COLO668 (cell line): ENCODE measurements at regions not wholly inside any gene's neighbourhood (a gene's known extent, or its start where the extent isn't known, plus 50 kb on each side); places are given as distances from the start of the nearest gene placed in this dataset.

Experiments used
- DNase-seq: peaks from one replicate; lab custom pipeline; 2025; ENCODE audit not compliant: unreplicated experiment; lab: John Stamatoyannopoulos, UW

DNA sequence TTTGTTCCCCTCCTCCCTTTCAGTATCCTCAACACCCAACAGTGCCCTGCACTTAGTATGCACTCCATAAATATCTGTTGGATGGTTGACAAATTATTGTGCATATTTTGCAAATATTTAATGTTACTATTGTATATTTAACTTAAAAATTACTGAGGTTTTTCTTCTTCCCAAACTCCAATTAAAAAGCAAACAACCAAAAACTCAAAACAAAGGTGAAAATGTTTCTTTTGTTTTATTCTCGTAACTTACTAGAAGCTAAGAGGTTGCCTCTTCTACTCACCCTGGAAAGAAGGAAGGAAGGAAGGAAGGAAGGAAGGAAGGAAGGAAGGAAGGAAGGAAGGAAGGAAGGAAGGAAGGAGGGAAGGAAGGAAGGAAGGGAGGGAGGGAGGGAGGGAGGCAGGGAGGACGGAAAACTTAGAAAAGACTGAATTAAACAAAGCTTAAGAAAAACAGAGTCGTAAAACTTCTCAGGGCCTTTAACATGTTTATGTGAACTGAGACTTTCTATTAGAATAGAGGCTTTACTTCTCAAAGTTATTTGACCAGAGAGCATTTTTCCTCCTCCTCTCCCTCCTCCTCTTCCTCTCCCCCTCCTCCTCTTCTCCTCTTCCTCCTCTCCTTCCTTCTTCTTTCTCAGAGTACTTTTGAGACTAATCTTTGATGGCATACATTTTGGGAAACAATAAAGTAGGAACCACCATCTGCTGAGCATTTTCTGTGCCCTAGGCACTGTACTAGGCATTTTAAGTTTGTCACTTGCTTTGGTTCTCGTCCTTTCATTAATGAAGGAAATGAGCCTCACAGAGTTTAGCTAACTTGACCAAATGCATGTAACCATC is 396.6 kb upstream of the WWC1 start:
- DNase-seq: no peak

GRCh38 chr5:167895899-167896659 is 395.4 kb upstream of the WWC1 start:
- DNase-seq: no peak

DNA sequence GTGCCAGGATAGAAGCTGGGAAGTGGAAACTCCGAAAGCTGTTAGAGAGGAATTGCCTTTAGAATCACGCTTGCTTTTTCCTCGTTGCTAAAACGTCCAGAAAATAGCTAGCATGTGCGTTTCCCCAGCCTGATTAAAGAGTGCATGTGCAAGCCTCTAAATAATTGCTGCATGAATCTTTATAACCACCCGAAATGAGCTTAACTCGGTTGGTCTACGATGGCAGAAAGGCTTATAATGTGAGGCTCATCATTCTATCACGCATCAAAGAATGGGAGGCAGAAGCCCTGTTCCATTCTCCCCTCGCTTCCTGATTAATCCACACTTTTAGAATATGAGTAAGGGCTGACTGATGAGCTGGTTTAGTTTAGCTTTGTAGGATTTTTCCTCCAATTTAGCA is 394.6 kb upstream of the WWC1 start:
- no peak for DNase-seq

DNA sequence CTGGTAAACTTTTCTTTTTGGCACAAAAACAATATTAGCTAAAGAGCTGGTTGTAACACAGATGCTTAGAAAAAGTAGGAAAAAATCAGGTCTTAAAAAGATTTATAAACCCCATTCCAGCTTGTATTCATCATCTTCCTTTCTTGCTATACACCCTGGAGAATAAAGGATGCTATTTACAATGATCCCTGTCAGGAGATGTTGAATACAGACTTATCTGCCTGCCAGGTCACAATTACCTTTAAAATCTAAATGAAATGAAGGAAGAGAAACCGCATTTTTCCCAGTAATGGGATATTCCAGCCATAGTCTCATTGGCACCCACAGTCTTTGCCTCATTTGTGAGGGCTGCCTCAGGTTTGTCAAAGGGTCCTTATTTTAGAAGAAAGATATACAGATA is 394.1 kb upstream of the WWC1 start:
- DNase-seq: no peak

DNA sequence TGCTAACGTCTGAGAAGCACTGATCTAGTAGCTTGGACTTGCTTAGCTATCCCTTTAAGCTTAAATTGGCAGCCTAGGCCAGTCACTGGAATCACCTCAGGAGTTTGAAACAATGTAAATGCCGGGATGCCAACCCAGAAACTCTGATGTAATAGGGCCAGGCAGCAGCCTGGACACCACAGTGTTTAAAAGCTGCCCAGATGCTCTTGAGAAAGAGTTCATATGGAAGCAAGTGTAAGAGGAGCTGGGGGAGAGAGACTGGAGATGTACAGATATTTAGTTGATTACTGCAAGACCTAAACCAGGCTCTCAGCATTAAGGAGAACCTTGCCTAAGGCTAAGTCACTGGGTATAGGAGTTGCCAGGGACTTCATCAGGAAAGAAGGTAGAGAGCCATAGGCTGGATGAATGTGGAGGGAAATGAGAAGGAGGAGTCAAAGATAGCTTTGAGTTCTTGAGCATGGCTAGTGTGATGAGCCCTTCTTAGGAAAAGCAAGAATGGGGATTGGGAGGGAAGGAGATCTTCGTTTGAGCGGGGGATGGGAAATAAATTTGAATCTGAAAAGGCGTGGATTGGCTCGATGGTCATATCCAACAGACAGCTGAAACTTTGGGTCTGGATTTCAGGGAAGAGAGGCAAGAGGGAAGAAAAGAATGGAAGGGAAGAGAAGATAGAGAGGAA is 392.9 kb upstream of the WWC1 start:
- DNase-seq: no peak

GRCh38 chr5:167899490-167900070 is 391.9 kb upstream of the WWC1 start:
- DNase-seq: no peak

DNA sequence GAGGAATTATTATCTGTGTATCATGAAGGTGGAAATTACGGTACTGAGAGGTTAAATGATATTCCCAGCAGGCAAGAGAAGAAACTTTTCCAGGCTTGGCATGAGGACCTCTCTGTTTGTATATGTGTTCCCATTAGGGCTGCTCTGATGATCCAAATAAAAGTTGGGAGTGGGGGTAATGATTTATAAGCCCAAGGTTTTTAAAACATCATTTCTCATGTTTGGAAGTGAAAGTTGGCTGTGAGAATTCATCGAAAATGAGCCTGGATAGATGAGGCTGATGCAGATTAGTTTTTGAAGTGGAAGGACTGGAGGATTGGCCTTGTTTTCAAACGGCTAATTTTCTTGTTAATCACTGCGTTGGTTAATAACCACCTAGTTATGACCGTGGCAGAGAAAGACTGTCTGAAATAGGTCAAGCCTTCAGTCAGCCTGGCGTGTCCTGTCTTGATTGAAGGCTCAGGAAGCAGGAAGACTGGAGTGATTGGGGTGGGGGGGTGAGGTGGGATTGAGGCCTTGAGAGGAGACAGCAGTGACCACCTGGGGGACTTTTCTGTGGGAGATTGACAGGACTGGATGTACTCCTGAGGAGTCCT is 391.0 kb upstream of the WWC1 start:
- no peak for DNase-seq

- no peak for DNase-seq
These were observed 389.1 kb upstream of the WWC1 start for GRCh38 chr5:167902298-167902697.

- DNase-seq: no peak
These were observed 388.2 kb upstream of the WWC1 start for GRCh38 chr5:167903243-167903642.

GRCh38 chr5:167903659-167904058 is 387.8 kb upstream of the WWC1 start:
- no peak for DNase-seq

DNA sequence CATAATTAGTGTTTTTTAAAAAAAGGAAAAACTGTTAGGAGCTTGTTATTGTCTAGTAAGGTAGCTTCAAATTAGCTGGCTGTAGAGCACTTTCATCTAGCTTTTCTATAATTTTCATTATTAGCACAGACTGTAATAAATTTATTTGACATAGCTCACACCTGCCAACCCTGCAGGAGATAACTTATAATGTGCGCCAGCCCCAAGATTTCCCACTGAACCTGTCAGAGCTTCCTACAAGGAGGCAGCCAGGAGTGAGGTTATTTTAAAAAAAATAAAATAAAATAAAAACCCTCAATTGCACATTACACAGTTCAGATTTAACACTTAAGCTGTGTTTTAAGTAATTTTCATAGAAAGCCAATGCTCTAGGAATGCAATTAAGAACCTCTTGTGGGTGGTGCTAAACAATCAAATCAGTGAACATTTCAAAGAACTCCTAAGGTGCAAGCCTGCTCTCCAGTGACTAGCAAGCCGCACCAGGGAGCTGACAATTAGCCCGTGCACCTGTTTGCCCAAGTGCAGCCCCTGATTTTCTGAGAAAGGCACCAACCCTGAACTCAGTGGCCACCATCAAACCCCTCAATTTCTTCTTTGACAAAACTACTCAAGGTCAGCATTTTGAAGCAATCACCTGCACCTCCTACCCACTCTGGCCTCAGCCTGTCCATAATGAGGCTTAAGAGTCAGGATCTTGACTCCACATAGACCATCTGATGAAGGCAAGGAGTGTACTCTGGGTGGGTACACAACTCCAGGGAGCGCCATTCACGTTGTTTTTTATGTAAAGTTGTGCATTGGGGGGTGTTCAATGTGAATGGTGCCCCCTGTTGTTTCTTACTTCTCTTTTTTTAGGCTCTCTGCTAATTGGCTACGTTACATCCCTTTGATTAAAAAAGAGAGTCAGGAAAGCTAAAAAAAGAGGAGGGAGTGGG is 385.3 kb upstream of the WWC1 start:
- no peak for DNase-seq

DNA sequence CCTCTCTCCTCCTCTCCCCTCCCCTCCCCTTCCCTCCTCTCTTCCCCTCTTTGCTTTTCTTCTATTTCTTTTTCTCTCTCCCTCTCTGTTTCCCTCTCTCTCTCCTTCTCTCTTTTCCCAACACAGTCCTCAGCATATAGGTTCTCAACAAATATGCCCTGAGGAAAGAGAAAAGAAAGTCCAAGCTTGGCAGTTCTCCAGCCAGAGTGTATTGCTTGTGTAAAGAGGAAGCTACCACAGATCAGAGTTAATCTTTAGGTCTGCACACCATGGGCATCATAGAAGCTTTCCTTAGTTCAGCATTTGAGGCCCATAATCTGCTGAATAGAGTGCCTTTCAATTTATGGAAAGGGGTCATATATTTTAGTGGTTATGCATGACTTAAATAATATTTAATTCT is 382.8 kb upstream of the WWC1 start:
- DNase-seq: no peak

DNA sequence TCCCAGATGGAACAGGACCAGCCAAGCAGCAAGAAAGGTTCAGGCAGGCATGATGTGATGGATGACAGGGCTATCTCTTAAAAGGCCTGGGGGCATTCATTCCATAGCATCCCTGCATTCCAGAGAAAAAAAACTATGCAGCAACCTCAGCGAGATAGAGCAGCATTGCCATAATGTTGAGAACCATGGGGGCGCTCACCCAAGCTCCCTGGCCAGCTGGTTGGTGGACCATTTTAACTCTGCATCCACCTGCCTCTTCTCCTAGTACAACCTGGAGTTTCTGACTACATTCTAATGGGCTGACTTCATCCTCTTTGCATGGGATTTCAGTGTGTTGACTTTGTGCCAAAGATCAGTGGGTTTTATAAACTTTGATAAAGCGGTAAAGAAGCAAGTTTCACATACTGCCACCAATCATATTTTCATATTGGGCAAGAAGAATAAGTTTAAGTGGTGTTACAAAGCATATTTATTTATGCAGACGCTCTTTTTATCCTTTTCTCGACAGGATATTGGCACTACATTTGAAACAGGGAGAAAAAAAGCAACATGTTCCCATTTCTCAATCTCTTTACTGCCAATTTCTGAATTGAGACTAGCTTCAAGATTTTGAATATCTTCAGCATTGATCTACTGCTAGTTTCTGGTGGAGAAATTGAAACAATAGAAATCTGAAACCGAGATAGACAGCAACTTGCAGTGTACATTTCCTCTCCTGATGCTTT is 378.3 kb upstream of the WWC1 start:
- DNase-seq: no peak

GRCh38 chr5:167915237-167915636 is 376.2 kb upstream of the WWC1 start:
- no peak for DNase-seq

GRCh38 chr5:167916261-167916691 is 375.2 kb upstream of the WWC1 start:
- DNase-seq: no peak

GRCh38 chr5:167916706-167917105 is 374.7 kb upstream of the WWC1 start:
- no peak for DNase-seq

DNA sequence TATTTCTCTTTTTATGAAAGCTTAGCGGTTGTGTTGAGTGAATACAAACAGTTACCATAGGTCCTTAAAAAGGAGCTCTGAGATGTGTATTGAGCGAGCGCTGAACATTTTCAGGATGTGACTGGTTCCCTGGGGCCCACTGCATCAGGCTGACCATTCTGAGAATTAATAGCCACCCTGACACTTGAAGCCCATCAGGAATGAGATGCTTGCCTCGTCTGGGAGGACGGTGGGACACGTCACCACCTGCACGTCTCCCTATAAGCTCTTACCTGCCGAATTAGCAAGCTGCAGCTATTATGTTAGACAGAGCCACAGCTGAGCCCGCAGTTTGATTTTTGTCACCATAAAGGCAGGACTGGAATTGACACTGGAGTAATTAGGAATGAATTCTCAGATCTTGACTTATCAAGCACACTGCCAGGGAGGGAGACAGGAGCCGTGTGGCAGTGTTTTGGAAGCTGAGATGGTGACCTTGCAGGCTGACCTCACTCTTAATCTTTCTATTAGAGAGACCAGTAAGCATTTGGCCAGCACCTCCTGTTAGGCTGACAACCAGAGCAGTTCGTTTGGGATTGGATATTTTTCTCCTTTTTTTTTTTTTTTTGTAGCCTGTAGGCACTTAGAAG is 373.1 kb upstream of the WWC1 start:
- DNase-seq: no peak

GRCh38 chr5:167918813-167919483 is 372.5 kb upstream of the WWC1 start:
- no peak for DNase-seq
